CD14-positive monocyte (primary cell): ENCODE measurements at regions not wholly inside any gene's neighbourhood (a gene's known extent, or its start where the extent isn't known, plus 50 kb on each side); places are given as distances from the start of the nearest gene placed in this dataset.

Experiments used
- DNase-seq, 3 donors: peaks; one replicate each; pipeline ENCODE4 v3.0.0-alpha.2; 2011 to 2022
- H2AFZ ChIP-seq: 2 replicates; pipeline ENCODE4 v1.6.0; 2012; ENCODE audit warnings: mild to moderate bottlenecking, low read depth, low read length, inconsistent platforms; ENCODE audit not compliant: insufficient read depth, poor library complexity, severe bottlenecking
- H3K27ac ChIP-seq, 2 donors: 1 replicate in 1 of 2; 2 replicates in 1 of 2; pipeline ENCODE4 v1.5.1; 2012 to 2013; ENCODE audit warnings: low read length in 2 of 2, control low read depth in 1 of 2, inconsistent platforms in 1 of 2, low read depth in 1 of 2, mild to moderate bottlenecking in 1 of 2
- H3K27me3 ChIP-seq, 2 donors: one replicate each; pipeline versions ENCODE4 v1.6.0 to v1.6.1; 2011 to 2013; ENCODE audit warnings: low read length in 2 of 2; ENCODE audit not compliant: control insufficient read depth in 2 of 2, insufficient read depth in 2 of 2
- H3K36me3 ChIP-seq, 2 donors: replicated peaks in 1 of 2; 1 replicate in 1 of 2; 2 replicates in 1 of 2; pipeline versions ENCODE4 v1.5.1 to v1.6.1; 2012 to 2013; ENCODE audit warnings: low read length in 2 of 2, control low read depth in 1 of 2, inconsistent platforms in 1 of 2, mild to moderate bottlenecking in 1 of 2; ENCODE audit not compliant: insufficient read depth in 2 of 2, control insufficient read depth in 1 of 2
- H3K4me1 ChIP-seq, 2 donors: 1 replicate in 1 of 2; 2 replicates in 1 of 2; pipeline versions ENCODE4 v1.5.1 to v1.6.1; 2012 to 2013; ENCODE audit warnings: low read length in 2 of 2, control low read depth in 1 of 2, inconsistent platforms in 1 of 2, mild to moderate bottlenecking in 1 of 2, moderate library complexity in 1 of 2; ENCODE audit not compliant: insufficient read depth in 2 of 2, control insufficient read depth in 1 of 2
- H3K4me2 ChIP-seq: replicated peaks from 2 replicates; pipeline ENCODE3; 2012; ENCODE audit warnings: low read length, moderate library complexity, mild to moderate bottlenecking; ENCODE audit not compliant: poor library complexity, severe bottlenecking; ENCODE audit errors: extremely low read depth
- H3K4me3 ChIP-seq, 3 experiments: fragments of 200-600 bp in 1 of 3; sonication (generic) in 1 of 3; replicated peaks in 1 of 3; 1 replicate in 2 of 3; 2 replicates in 1 of 3; pipeline ENCODE4 v1.5.1; 2011 to 2013; ENCODE audit warnings: low read length in 3 of 3, mild to moderate bottlenecking in 3 of 3, control low read depth in 2 of 3, low read depth in 2 of 3, inconsistent platforms in 1 of 3, moderate library complexity in 1 of 3
- H3K79me2 ChIP-seq: 2 replicates; pipeline ENCODE4 v1.6.0; 2012; ENCODE audit warnings: mild to moderate bottlenecking, control low read depth, inconsistent platforms, low read length, moderate library complexity; ENCODE audit not compliant: insufficient read depth
- H3K9ac ChIP-seq: 2 replicates; pipeline ENCODE4 v1.6.0; 2017; ENCODE audit warnings: low read length, mild to moderate bottlenecking; ENCODE audit not compliant: insufficient read depth, poor library complexity, severe bottlenecking
- H3K9me3 ChIP-seq, 2 donors: replicated peaks in 1 of 2; 1 replicate in 1 of 2; 2 replicates in 1 of 2; pipeline versions ENCODE4 v1.5.1 to v1.6.1; 2012 to 2013; ENCODE audit warnings: low read length in 2 of 2, control low read depth in 1 of 2; ENCODE audit not compliant: control insufficient read depth in 1 of 2, insufficient read depth in 1 of 2
- H4K20me1 ChIP-seq: 2 replicates; pipeline ENCODE4 v1.6.0; 2012; ENCODE audit warnings: mild to moderate bottlenecking, low read length, control low read depth, moderate library complexity; ENCODE audit not compliant: insufficient read depth
- H3K27ac Mint-ChIP-seq, 7 donors: one replicate each; pipeline ENCODE4 v1.8.0; 2020; ENCODE audit warnings: mild to moderate bottlenecking in 7 of 7, mixed read lengths in 7 of 7, moderate library complexity in 6 of 7, inconsistent platforms in 2 of 7
- H3K27me3 Mint-ChIP-seq, 3 donors: one replicate each; pipeline ENCODE4 v1.8.0; 2021 to 2022; ENCODE audit warnings: low read depth in 3 of 3, mild to moderate bottlenecking in 3 of 3, mixed read lengths in 3 of 3, moderate library complexity in 3 of 3, inconsistent platforms in 1 of 3
- H3K36me3 Mint-ChIP-seq, 2 donors: one replicate each; pipeline ENCODE4 v1.8.0; 2020; ENCODE audit warnings: mixed read lengths in 2 of 2, inconsistent platforms in 1 of 2, mild to moderate bottlenecking in 1 of 2
- H3K4me1 Mint-ChIP-seq: one replicate; pipeline ENCODE4 v1.8.0; 2020; ENCODE audit warnings: mild to moderate bottlenecking, mixed read lengths
- H3K4me3 Mint-ChIP-seq, 2 donors: one replicate each; pipeline ENCODE4 v1.8.0; 2020; ENCODE audit warnings: mild to moderate bottlenecking in 2 of 2, mixed read lengths in 2 of 2, moderate library complexity in 1 of 2
- H3K9me3 Mint-ChIP-seq, 7 donors: one replicate each; pipeline ENCODE4 v1.8.0; 2020 to 2022; ENCODE audit warnings: mixed read lengths in 7 of 7, mild to moderate bottlenecking in 6 of 7, moderate library complexity in 6 of 7, inconsistent platforms in 2 of 7
- WGBS: methylation state at CpG from one replicate; pipeline ENCODE4 v1.1.5; 2013; ENCODE audit warnings: missing lambda C conversion rate; ENCODE audit not compliant: insufficient coverage; 5-methylcytosine and 5-hydroxymethylcytosine counted together
- intact Hi-C, 2 donors: fragments of 100-400 bp; cut with micrococcal nuclease; formaldehyde crosslinking; loops; one replicate each; pipeline versions ENCODE4 v1.15.0 to v1.15.1; 2023
- TF ChIP-seq, protein P1 (sequence below): fragments of 200-600 bp; IDR thresholded peaks from one replicate; pipeline ENCODE4 v1.8.0; 2022; ENCODE audit warnings: antibody characterized with exemption, mild to moderate bottlenecking

DNA sequence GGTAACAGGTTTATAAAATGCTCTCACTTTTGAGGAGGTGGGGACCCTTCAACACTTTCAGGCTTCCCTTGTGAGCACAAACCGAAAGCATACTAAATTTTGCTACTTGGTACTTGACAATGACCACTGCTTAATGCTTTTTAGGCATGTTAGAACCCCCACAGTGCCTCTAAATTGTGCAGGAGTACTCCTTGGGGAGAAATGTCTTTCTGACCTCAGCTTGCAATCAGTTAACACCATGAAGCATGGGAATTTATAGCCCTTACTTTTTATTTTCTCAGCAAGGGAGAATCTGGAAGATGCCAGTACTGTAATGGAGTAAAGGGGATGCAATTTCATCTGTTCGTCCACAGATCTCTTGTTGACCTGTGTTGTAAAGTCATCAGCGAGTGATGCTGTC is 308.9 kb upstream of the TBC1D5 start:
- no peaks in the 10 kb centered on the region for H3K36me3 Mint-ChIP-seq
- Histone ChIP-seq H3K79me2 (no peaks in the 10 kb centered on the region), H3K27me3 (no peaks in the 10 kb centered on the region), H3K9me3 (no peaks in the 10 kb centered on the region), H3K36me3 (no peaks in the 10 kb centered on the region), H4K20me1 (no peaks in the 10 kb centered on the region), H3K4me3 (no peak overlapping the region), H2AFZ (no peak overlapping the region), H3K4me2 (no peak overlapping the region), H3K4me1 (peaks cover 9% of the 10 kb centered on the region in 2 donors), H3K27ac (no peak overlapping the region), H3K9ac (no peak overlapping the region)
- TF ChIP-seq, protein P1, sequence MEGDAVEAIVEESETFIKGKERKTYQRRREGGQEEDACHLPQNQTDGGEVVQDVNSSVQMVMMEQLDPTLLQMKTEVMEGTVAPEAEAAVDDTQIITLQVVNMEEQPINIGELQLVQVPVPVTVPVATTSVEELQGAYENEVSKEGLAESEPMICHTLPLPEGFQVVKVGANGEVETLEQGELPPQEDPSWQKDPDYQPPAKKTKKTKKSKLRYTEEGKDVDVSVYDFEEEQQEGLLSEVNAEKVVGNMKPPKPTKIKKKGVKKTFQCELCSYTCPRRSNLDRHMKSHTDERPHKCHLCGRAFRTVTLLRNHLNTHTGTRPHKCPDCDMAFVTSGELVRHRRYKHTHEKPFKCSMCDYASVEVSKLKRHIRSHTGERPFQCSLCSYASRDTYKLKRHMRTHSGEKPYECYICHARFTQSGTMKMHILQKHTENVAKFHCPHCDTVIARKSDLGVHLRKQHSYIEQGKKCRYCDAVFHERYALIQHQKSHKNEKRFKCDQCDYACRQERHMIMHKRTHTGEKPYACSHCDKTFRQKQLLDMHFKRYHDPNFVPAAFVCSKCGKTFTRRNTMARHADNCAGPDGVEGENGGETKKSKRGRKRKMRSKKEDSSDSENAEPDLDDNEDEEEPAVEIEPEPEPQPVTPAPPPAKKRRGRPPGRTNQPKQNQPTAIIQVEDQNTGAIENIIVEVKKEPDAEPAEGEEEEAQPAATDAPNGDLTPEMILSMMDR: no peak
- intact Hi-C loops: no loop called here
- WGBS: no CpG with 5 or more reads among the region's 3 CpGs
- no peak for DNase-seq
- no peak overlapping the region for H3K27ac Mint-ChIP-seq
- peaks cover 4 to 19% (median 12%) of the 10 kb centered on the region in 7 donors for H3K9me3 Mint-ChIP-seq
- H3K4me1 Mint-ChIP-seq: peaks cover 10% of the 10 kb centered on the region
- no peak overlapping the region for H3K4me3 Mint-ChIP-seq
- no peaks in the 10 kb centered on the region for H3K27me3 Mint-ChIP-seq

DNA sequence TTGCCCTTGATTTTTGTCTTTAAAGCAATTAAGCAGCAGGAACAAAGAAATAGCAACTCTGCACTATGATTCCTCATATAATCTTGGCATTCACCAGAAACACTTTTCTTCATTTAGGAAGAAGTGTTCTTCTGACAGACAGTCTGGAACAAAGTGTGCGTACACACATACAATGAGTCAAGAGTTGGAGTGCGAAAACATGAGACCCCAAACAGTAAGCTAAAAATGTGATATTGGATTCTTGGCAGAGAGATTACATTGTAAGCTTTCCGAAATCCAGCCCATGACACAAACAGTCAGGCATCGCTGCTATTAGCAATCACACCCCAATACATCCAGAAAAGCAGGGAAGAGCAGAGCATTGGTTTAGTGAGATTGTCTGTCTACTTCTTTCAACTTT is 306.7 kb upstream of the TBC1D5 start:
- no peaks in the 10 kb centered on the region for H4K20me1 ChIP-seq
- no peaks in the 10 kb centered on the region for H3K79me2 ChIP-seq
- Mint-ChIP-seq H3K27ac (no peak overlapping the region), H3K9me3 (no peaks in the 10 kb centered on the region), H3K36me3 (no peaks in the 10 kb centered on the region), H3K27me3 (no peaks in the 10 kb centered on the region), H3K4me1 (peaks cover 16% of the 10 kb centered on the region), H3K4me3 (no peak overlapping the region)
- WGBS: no CpG with 5 or more reads among the region's 4 CpGs
- no peak overlapping the region for H2AFZ ChIP-seq
- intact Hi-C loops: no loop called here
- no peak overlapping the region for H3K27ac ChIP-seq
- H3K27me3 ChIP-seq: no peaks in the 10 kb centered on the region
- H3K36me3 ChIP-seq: no peaks in the 10 kb centered on the region
- DNase-seq: no peak
- H3K4me3 ChIP-seq: no peak overlapping the region
- TF ChIP-seq, protein P1: no peak
- no peak overlapping the region for H3K4me2 ChIP-seq
- H3K9me3 ChIP-seq: no peaks in the 10 kb centered on the region
- H3K9ac ChIP-seq: no peak overlapping the region
- H3K4me1 ChIP-seq: peaks cover 12% of the 10 kb centered on the region in 2 donors
